AG10803 (cell line): ENCODE measurements at regions not wholly inside any gene's neighbourhood (a gene's known extent, or its start where the extent isn't known, plus 50 kb on each side); places are given as distances from the start of the nearest gene placed in this dataset.
A peak's percentile ranks its signal among the peaks of the same experiment; 100 is the strongest.
"Not testable (repeated sequence)": the region's sequence is repeated elsewhere in the genome, so short reads cannot be mapped to it uniquely, and the experiment has no call there.

Experiments used
- DNase-seq: peaks from one replicate; pipeline ENCODE4 v3.0.0; 2010; ENCODE audit warnings: low read depth
- H3K4me3 ChIP-seq: 2 replicates; pipeline ENCODE4 v1.5.1; 2011; ENCODE audit warnings: mild to moderate bottlenecking, low read length, control low read depth
- TF ChIP-seq, protein P1 (sequence below): conservative IDR thresholded peaks from 2 replicates; pipeline ENCODE4 v1.5.1; 2011; ENCODE audit warnings: mild to moderate bottlenecking, low read length, control low read depth, inconsistent platforms

DNA sequence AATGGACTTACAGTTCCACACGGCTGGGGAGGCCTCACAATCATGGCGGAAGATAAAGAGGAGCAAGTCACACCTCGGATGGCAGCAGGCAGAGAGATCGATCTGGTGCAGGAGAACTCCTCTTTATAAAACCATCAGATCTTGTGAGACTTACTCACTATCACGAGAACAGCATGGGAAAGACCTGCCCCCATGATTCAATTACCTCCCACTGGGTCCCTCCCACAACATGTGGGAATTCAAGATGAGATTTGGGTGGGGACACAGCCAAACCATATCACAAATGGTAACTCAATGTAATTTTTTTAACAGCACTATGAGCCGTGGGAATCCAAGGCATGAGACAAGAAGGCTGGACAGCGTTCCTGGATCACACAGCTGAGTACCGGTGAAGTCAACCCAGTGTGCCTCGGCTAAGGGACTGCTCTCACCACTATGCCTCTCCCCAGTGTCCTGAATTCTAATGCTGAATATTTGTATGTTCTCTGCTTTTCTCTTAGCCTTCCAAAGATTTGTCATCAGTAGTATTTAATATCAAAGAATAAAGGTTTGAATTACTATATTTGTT, 84.3 kb downstream of the IRS2 start:
- not testable (repeated sequence) for H3K4me3 ChIP-seq, DNase-seq

DNA sequence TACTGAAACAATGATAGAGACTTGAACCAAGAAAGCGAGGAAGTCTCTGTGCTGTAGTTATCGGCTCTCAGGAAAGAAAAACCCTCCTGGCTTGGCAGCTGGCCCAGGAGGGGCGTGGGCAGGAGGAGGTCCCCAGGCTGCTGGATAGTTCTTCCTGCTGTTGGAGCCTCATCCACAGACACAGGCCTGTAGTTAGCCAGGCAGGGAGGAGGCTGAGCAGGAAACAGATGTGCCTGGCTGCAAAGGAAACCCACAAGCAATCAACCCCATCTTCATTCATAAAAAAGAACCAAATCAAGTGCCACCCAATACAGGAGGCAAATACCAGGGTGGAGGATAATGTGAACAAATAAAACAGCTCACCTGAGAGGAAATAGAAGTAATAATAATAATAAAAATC, 86.2 kb downstream of the IRS2 start:
- TF ChIP-seq, protein P1, sequence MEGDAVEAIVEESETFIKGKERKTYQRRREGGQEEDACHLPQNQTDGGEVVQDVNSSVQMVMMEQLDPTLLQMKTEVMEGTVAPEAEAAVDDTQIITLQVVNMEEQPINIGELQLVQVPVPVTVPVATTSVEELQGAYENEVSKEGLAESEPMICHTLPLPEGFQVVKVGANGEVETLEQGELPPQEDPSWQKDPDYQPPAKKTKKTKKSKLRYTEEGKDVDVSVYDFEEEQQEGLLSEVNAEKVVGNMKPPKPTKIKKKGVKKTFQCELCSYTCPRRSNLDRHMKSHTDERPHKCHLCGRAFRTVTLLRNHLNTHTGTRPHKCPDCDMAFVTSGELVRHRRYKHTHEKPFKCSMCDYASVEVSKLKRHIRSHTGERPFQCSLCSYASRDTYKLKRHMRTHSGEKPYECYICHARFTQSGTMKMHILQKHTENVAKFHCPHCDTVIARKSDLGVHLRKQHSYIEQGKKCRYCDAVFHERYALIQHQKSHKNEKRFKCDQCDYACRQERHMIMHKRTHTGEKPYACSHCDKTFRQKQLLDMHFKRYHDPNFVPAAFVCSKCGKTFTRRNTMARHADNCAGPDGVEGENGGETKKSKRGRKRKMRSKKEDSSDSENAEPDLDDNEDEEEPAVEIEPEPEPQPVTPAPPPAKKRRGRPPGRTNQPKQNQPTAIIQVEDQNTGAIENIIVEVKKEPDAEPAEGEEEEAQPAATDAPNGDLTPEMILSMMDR = no peak
- DNase-seq = peak; percentile 46
- no peak overlapping the region for H3K4me3 ChIP-seq

DNA sequence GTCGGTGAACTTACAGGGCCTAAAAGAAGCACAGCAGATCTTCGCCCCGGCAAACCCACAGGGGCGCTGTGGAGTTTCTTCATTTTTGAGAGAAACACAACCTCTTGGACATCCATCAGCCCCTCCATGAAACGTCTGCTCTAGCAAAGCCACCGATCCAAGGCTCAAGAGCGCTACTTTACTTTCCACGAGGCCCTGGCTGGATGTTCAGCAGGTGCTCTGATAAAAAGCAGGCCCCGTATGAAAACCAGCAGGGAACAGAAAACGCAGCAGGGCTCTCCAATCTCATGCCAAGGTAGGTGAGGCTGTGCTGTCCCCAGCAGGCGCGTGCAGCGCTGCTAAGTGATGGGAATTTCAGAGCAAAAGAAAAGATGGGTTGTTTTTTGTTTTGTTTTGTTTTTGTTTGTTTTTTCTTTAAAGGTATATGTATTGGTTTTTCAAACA, 86.7 kb downstream of the IRS2 start:
- no peak for DNase-seq
- TF ChIP-seq, protein P1 = no peak
- H3K4me3 ChIP-seq = no peak overlapping the region

DNA sequence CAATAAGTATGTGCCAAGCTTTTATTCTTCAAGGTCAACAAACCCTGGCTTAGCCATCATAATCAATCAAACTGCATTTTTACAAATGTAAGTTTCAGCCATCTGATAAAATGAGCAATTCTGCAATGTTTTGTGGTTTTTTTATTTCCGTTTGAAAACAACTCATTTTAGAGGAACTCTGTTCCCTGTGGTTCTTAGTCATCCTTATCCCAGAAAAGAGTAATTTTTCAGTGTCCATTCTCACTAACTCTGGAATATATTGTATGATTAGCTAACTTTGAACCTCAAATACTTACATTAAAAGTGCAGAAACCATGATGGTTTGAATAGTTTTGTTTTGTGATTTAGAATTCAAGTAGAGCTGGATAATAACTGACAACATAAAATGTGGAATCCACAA, 87.6 kb downstream of the IRS2 start:
- no peak overlapping the region for H3K4me3 ChIP-seq
- DNase-seq = peak; percentile 79
- TF ChIP-seq, protein P1 = no peak

DNA sequence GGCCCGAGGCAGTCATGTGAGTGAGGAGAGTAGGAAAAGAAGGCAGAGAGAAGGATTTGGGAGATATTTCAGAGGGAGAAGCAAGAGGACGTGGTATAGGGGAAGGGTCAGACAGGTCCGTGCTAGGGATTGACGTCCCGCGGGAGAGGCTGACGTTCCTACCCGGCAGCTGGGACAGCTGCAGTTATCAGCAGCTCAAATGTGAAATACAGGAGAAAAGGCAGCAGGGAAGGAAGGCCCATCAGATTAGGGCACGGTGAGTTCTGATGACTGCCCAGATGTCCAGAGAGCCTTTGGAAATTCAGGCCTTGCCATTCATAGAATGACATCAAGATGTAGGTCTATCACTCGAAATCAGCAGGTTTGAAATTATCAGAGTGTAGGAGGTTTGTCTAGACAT, 88.4 kb downstream of the IRS2 start:
- no peak for DNase-seq
- H3K4me3 ChIP-seq = no peak overlapping the region
- TF ChIP-seq, protein P1 = no peak

DNA sequence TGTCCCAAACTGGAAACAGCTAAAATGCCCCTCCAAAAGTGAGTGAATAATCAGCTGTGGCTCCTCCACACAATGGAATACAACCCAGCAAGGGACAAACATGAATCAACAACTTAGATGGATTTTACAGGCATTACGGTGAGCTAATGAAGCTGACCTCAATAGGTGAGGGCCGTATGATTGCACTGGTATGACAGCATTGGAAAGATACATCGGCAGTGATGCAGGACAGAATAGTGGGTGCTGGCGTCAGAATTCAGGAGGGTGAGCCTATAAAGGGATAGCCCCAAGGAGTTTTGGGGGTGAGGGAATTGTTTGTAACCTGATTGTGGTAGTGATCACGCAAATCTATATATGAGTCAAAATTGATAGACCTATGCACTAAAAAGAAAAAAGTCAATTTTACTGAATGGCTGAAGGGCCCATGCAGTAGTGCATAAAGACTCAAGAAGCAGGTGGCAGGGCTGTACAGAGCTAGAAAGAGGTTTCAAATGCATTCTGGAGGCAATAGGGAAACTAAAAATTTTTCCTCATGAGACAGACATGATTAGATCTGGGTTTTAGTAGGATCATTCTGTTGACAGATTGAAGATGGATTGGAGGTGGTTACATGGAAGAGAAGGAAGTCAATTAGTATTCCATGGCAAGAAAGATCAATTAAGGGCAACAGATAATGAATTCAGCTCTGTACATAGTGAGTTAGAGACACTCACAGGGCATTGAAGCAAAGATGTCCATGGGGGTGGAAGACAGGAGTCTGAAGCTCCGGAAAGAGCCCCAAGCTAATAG, 90.8 kb downstream of the IRS2 start:
- DNase-seq = no peak
- TF ChIP-seq, protein P1 = no peak
- H3K4me3 ChIP-seq = no peak overlapping the region

DNA sequence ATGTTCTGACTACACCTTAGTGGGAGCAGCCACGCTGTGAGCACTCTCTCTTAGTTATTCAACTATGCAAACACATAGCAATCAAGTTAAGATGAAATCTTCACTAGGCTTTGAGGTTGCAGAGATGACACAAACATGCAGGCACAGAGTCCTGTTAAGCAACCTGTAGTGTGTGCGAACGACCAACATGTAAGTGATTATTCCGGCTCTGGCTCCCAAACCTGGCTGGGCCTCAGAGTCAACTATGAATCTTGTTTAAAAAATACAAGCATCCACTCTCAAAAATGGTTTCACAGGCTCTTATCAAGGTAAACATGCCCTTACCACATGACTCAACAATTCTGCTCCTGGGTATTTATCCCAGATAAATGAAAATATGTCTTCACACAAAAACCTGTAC, 91.4 kb downstream of the IRS2 start:
- TF ChIP-seq, protein P1 = no peak
- no peak overlapping the region for H3K4me3 ChIP-seq
- no peak for DNase-seq
